ENCODE measurements at regions not wholly inside any gene's neighbourhood (a gene's known extent, or its start where the extent isn't known, plus 50 kb on each side); places are given as distances from the start of the nearest gene placed in this dataset.

DNA sequence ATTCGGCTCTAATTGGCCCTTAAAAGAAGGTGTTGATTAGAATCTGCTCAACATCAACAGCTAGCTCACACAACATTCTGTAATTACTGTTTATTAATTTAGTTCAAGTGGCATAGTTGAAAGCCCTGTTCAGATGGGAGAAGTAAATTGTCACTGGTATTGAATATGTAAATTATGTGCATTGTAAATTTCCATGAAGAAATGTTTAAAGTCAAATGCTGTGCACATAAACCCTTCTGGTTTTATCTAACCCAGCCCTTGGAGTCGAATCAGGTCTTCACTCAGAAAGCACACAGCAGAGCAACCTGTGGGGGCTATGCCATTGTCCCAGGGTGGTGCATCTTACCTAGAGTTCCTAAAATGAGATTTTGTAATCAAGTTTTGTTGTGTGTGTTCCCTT, 65.4 kb upstream of the LMO4 start:
- no peak overlapping the region for H2BK5ac ChIP-seq (ENCODE audit: low read depth, low read length)
- no peaks in the 10 kb centered on the region; the same call in 1 of the 2 replicates for H3K79me1 ChIP-seq (ENCODE audit: low read depth, low read length)
- H3K18ac ChIP-seq (ENCODE audit: extremely low read depth, low read length), result no peak overlapping the region
- no peak overlapping the region for H3K4me2 ChIP-seq (ENCODE audit: insufficient read depth in 1 of 2, low read depth in 2 of 2, low read length in 2 of 2)
- H3K79me2 ChIP-seq (ENCODE audit: control insufficient read depth in 1 of 2, insufficient read depth in 2 of 2, low read length in 2 of 2), result no peaks in the 10 kb centered on the region
- H2BK120ac ChIP-seq (replicated peaks; ENCODE audit: low read depth, low read length), result no peak overlapping the region
- no peaks in the 10 kb centered on the region for H3K36me3 ChIP-seq (ENCODE audit: control insufficient read depth in 2 of 4, insufficient read depth in 4 of 4, low read length in 3 of 4)
- H3K23me2 ChIP-seq (ENCODE audit: low read depth, low read length), result no peaks in the 10 kb centered on the region; the same call in 1 of the 2 replicates
- no peak overlapping the region for H2AFZ ChIP-seq (ENCODE audit: low read length)
- H2AK5ac ChIP-seq (ENCODE audit: low read depth, low read length), result no peak overlapping the region
- H2BK15ac ChIP-seq (ENCODE audit: low read length), result no peak overlapping the region
- H4K91ac ChIP-seq (replicated peaks; ENCODE audit: insufficient read length, low read length), result no peak overlapping the region
- no peak overlapping the region for H4K5ac ChIP-seq (ENCODE audit: insufficient read length, low read depth, low read length)
- H3K56ac ChIP-seq (replicated peaks; ENCODE audit: insufficient read length, low read depth, low read length), result no peak overlapping the region
- H4K8ac ChIP-seq (ENCODE audit: extremely low read depth, insufficient read depth, low read length), result no peak overlapping the region
- H3K27me3 ChIP-seq (replicated peaks in 1 of 4; ENCODE audit: control insufficient read depth in 3 of 4, extremely low read depth in 1 of 4, insufficient read depth in 3 of 4, low read length in 3 of 4), result no peaks in the 10 kb centered on the region
- H4K20me1 ChIP-seq (replicated peaks in 1 of 2; ENCODE audit: control insufficient read depth in 1 of 2, insufficient read depth in 2 of 2, low read length in 2 of 2), result no peaks in the 10 kb centered on the region
- no peak for FAIRE-seq
- H3K4me1 ChIP-seq (replicated peaks in 1 of 4; ENCODE audit: control insufficient read depth in 3 of 4, insufficient read depth in 4 of 4, low read length in 3 of 4), result no peaks in the 10 kb centered on the region
- H2BK20ac ChIP-seq (ENCODE audit: low read length), result no peak overlapping the region
- H3K23ac ChIP-seq (ENCODE audit: insufficient read length), result no peak overlapping the region
- no peak overlapping the region for H2BK12ac ChIP-seq (ENCODE audit: low read depth, low read length)
- no peak overlapping the region for H3K4me3 ChIP-seq (ENCODE audit: extremely low read depth in 1 of 4, insufficient read depth in 2 of 4, low read depth in 3 of 4, low read length in 4 of 4)
- no peak overlapping the region for H3K4ac ChIP-seq (replicated peaks; ENCODE audit: insufficient read length, low read depth, low read length)
- ChIA-PET POLR2A (ENCODE audit: partially characterized antibody) (no interaction called here), CTCF (ENCODE audit: partially characterized antibody) (no interaction called here)
- 90% methylated on average over 2 of the region's 2 CpGs; no CpG with 5 or more reads in 1 of the 2 experiments for WGBS, 2 experiments (ENCODE audit: extremely low coverage in 1 of 2, insufficient coverage in 1 of 2, insufficient read length in 1 of 2, insufficient replicate concordance in 2 of 2, low coverage in 1 of 2, low lambda C conversion rate in 2 of 2, missing lambda C conversion rate in 1 of 2)
- no peak for TF ChIP-seq BACH1 (IDR thresholded peaks at IDR 0.05; ENCODE audit: low read length)
- no peak for TF ChIP-seq NRF1 (IDR thresholded peaks at IDR 0.05; ENCODE audit: low read depth, low read length)
- TF ChIP-seq JUN (IDR thresholded peaks at IDR 0.05; ENCODE audit: low read depth, low read length), result no peak
- no peak for TF ChIP-seq EZH2 (IDR thresholded peaks at IDR 0.05; ENCODE audit: low read depth, low read length, severe bottlenecking)
- no peak for TF ChIP-seq FOSL1 (IDR thresholded peaks at IDR 0.05; ENCODE audit: insufficient read depth, low read depth, low read length)
- no peak for TF ChIP-seq SP4 (IDR thresholded peaks at IDR 0.05; ENCODE audit: low read length)
- TF ChIP-seq CHD1 (IDR thresholded peaks at IDR 0.05; ENCODE audit: low read depth, low read length), result no peak
- no peaks in the 10 kb centered on the region for H3K9me3 ChIP-seq (ENCODE audit: insufficient read depth in 2 of 2, low read depth in 1 of 2, low read length in 1 of 2)
- H3K14ac ChIP-seq (ENCODE audit: insufficient read length), result no peak overlapping the region
- H3K9ac ChIP-seq (replicated peaks in 1 of 4; ENCODE audit: extremely low read depth in 1 of 4, low read depth in 3 of 4, low read length in 3 of 4), result no peak overlapping the region
- no peak overlapping the region for H3K27ac ChIP-seq (ENCODE audit: low read depth, low read length)
- no peak for DNase-seq (ENCODE audit: low read depth in 1 of 2, low spot score in 2 of 2)
